Activated CD8-positive, alpha-beta T cell treated with anti-CD3 and anti-CD28 coated beads for 36 hours (primary cell): ENCODE measurements at regions not wholly inside any gene's neighbourhood (a gene's known extent, or its start where the extent isn't known, plus 50 kb on each side); places are given as distances from the start of the nearest gene placed in this dataset.

ENCODE experiments used
- ATAC-seq: fragments of 200-7000 bp; cut with Tn5 transposase; one replicate; pipeline ENCODE4 v1.10.0; 2021; ENCODE audit warnings: mild to moderate bottlenecking, moderate library complexity
- CTCF ChIA-PET: fragments of 350-600 bp; sonication (Branson Sonifier 250); formaldehyde crosslinking; loops from one replicate; lab custom pipeline; 2021; ENCODE audit warnings: antibody characterized with exemption; lab: Charles Lee
- POLR2A ChIA-PET: fragments of 350-600 bp; sonication (Branson Sonifier 250); formaldehyde crosslinking; loops from one replicate; lab custom pipeline; 2021; ENCODE audit warnings: antibody characterized with exemption; lab: Charles Lee
- DNase-seq: peaks from one replicate; pipeline ENCODE4 v3.0.0-alpha.2; 2020
- H3K27ac Mint-ChIP-seq: one replicate; pipeline ENCODE4 v1.8.0; 2021; ENCODE audit warnings: mild to moderate bottlenecking, mixed read lengths
- H3K27me3 Mint-ChIP-seq: one replicate; pipeline ENCODE4 v1.8.0; 2021; ENCODE audit warnings: mixed read lengths
- H3K36me3 Mint-ChIP-seq: one replicate; pipeline ENCODE4 v1.8.0; 2021; ENCODE audit warnings: low read depth, mixed read lengths
- H3K4me1 Mint-ChIP-seq: one replicate; pipeline ENCODE4 v1.8.0; 2021; ENCODE audit warnings: low read depth, mixed read lengths
- H3K4me3 Mint-ChIP-seq: one replicate; pipeline ENCODE4 v1.8.0; 2021; ENCODE audit warnings: mild to moderate bottlenecking, moderate library complexity, mixed read lengths
- H3K9me3 Mint-ChIP-seq: one replicate; pipeline ENCODE4 v1.8.0; 2021; ENCODE audit warnings: mixed read lengths
- CTCF ChIP-seq: fragments of 200-600 bp; IDR thresholded peaks from one replicate; pipeline ENCODE4 v1.8.0; 2022; ENCODE audit warnings: antibody characterized with exemption, mild to moderate bottlenecking
- intact Hi-C: fragments of 100-400 bp; cut with micrococcal nuclease; formaldehyde crosslinking; loops from one replicate; pipeline ENCODE4 v1.10.0; 2022

DNA sequence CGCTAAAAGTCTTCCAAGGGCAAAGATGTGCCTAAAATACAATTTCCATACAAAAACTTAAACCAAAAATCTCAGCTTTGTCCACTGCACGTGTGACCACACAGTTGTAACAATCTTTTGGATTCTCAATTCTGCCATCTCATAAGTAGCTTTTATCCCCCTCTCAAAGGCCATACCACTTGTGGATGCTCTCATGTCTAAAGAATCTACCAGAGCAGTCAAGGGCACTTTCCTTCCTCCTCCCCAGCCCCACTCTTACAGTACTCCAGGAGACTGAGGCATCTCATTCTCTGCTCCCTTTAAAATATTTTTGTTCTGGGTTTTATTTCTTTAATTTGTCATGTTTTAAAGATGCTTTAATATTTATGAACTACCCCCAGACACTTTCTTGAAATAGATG is 102.3 kb upstream of the PFN2 start:
- Mint-ChIP-seq H3K9me3 (no peaks in the 10 kb centered on the region), H3K36me3 (no peaks in the 10 kb centered on the region), H3K27me3 (peaks cover 24% of the 10 kb centered on the region), H3K4me1 (peaks cover 8% of the 10 kb centered on the region), H3K4me3 (no peak overlapping the region), H3K27ac (no peak overlapping the region)
- POLR2A ChIA-PET = no interaction called here
- CTCF ChIA-PET = no interaction called here
- DNase-seq (no peak), ATAC-seq (no peak)
- TF ChIP-seq CTCF = no peak
- intact Hi-C loops = no loop called here

GRCh38 chr3:150072576-150072975 is 101.9 kb upstream of the PFN2 start:
- peaks cover 4% of the 10 kb centered on the region for H3K4me1 Mint-ChIP-seq
- CTCF ChIA-PET = no interaction called here
- no peak overlapping the region for H3K27ac Mint-ChIP-seq
- DNase-seq = no peak
- POLR2A ChIA-PET = no interaction called here
- H3K9me3 Mint-ChIP-seq = no peaks in the 10 kb centered on the region
- no peak for ATAC-seq
- H3K4me3 Mint-ChIP-seq = no peak overlapping the region
- H3K27me3 Mint-ChIP-seq = peaks cover 29% of the 10 kb centered on the region
- no peak for TF ChIP-seq CTCF
- intact Hi-C loops = no loop called here
- no peaks in the 10 kb centered on the region for H3K36me3 Mint-ChIP-seq

GRCh38 chr3:150070271-150070670 is 99.6 kb upstream of the PFN2 start:
- H3K4me3 Mint-ChIP-seq = no peak overlapping the region
- intact Hi-C loops = no loop called here
- ATAC-seq (no peak), DNase-seq (no peak)
- H3K9me3 Mint-ChIP-seq = no peaks in the 10 kb centered on the region
- ChIA-PET POLR2A (interaction anchor here (1.3 kb wide), 1 partner anchor 10 kb away, joined by 3 read pairs; no protein-coding TSS in a partner anchor), CTCF (no interaction called here)
- no peak overlapping the region for H3K27ac Mint-ChIP-seq
- TF ChIP-seq CTCF = no peak
- H3K4me1 Mint-ChIP-seq = no peaks in the 10 kb centered on the region
- H3K36me3 Mint-ChIP-seq = no peaks in the 10 kb centered on the region
- H3K27me3 Mint-ChIP-seq = peaks cover 37% of the 10 kb centered on the region

DNA sequence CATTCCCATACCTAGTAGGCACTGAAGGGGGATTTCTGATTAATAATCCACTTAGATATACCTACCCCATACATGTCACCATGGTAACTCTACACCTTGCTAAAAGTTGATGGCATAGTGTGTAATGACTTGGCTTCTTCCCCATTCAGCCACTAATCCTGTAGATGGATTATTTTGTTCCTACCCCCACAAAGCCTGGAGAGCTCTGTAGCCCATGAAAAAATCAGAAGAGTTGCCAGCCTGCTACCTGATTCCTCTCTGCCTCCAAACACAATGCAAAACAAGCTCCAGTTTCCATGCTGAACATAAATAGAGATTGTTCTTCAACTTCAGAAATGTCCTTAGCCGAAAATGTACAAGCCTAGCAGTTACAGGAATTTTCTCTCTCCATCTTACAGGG is 98.9 kb upstream of the PFN2 start:
- H3K4me1 Mint-ChIP-seq = no peaks in the 10 kb centered on the region
- H3K36me3 Mint-ChIP-seq = no peaks in the 10 kb centered on the region
- H3K4me3 Mint-ChIP-seq = no peak overlapping the region
- peaks cover 40% of the 10 kb centered on the region for H3K27me3 Mint-ChIP-seq
- H3K27ac Mint-ChIP-seq = no peak overlapping the region
- no peak for TF ChIP-seq CTCF
- DNase-seq = no peak
- H3K9me3 Mint-ChIP-seq = no peaks in the 10 kb centered on the region
- POLR2A ChIA-PET = interaction anchor here (1.3 kb wide), 1 partner anchor 9 kb away, joined by 3 read pairs; no protein-coding TSS in a partner anchor
- intact Hi-C loops = no loop called here
- CTCF ChIA-PET = interaction anchor here (1.1 kb wide), 1 partner anchor 114 kb away, joined by 3 read pairs; no protein-coding TSS in a partner anchor
- ATAC-seq = no peak

- no peak overlapping the region for H3K27ac Mint-ChIP-seq
- ChIA-PET CTCF (interaction anchor here (1.1 kb wide), 1 partner anchor 115 kb away, joined by 3 read pairs; no protein-coding TSS in a partner anchor), POLR2A (interaction anchor here (1.3 kb wide), 1 partner anchor 8 kb away, joined by 3 read pairs; no protein-coding TSS in a partner anchor)
- ATAC-seq (no peak), DNase-seq (no peak)
- H3K27me3 Mint-ChIP-seq = peaks cover 37% of the 10 kb centered on the region
- no peaks in the 10 kb centered on the region for H3K36me3 Mint-ChIP-seq
- no peaks in the 10 kb centered on the region for H3K9me3 Mint-ChIP-seq
- H3K4me3 Mint-ChIP-seq = no peak overlapping the region
- no peak for TF ChIP-seq CTCF
- no peaks in the 10 kb centered on the region for H3K4me1 Mint-ChIP-seq
- intact Hi-C loops = no loop called here
Observed at GRCh38 chr3:150069154-150069527, 98.4 kb upstream of the PFN2 start.
